GM18520 (cell line): ENCODE measurements at regions not wholly inside any gene's neighbourhood (a gene's known extent, or its start where the extent isn't known, plus 50 kb on each side); places are given as distances from the start of the nearest gene placed in this dataset.
"Not testable (repeated sequence)": the region's sequence is repeated elsewhere in the genome, so short reads cannot be mapped to it uniquely, and the experiment has no call there.

Experiments used
- ATAC-seq: cut with Tn5 transposase; IDR thresholded peaks from one replicate; pipeline ENCODE4 v1.9.1; 2021; ENCODE audit not compliant: unreplicated experiment

DNA sequence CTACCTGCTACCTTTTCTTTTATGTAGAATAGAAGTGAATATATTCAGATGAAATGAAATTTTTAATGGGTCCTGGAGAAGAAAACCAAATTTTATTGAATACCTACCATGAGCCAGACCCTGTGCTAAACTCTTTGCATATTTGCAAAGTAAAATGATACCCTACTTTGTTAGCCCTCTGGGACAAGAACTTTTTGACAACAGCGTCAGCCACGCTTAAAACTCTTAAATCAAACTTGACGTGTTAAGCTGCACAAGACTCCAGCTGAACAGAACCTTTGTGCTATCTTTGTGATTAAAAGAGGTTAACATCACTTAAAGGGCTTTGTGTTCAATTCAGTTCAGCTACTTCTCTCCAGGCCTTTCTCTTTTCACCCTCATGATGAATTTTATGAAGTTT, 316.5 kb downstream of the MEX3B start:
- no peak for ATAC-seq

- ATAC-seq = no peak
Measured at GRCh38 chr15:81728726-81729125, 317.1 kb downstream of the MEX3B start.

GRCh38 chr15:81725590-81725989, 320.2 kb downstream of the MEX3B start:
- no peak for ATAC-seq

DNA sequence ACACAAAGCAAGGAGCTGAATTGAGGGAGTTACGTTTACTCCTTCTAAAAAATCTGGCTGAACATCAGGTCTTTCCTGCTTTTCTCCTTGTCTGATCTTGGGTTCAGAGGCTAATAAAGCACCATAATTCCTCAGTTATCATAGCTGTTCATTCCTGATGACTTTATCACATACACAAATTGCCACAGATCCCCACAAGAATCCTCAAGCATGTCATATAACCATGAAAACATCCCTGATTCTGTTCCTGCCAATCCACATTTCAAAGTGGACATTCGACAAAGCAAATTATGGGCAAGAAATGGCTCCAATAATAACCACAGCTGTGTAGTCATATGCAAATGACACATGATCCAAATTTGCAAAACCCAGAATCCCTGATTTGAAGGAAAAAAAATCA, 321.3 kb downstream of the MEX3B start:
- no peak for ATAC-seq

GRCh38 chr15:81723701-81724100, 322.1 kb downstream of the MEX3B start:
- no peak for ATAC-seq

DNA sequence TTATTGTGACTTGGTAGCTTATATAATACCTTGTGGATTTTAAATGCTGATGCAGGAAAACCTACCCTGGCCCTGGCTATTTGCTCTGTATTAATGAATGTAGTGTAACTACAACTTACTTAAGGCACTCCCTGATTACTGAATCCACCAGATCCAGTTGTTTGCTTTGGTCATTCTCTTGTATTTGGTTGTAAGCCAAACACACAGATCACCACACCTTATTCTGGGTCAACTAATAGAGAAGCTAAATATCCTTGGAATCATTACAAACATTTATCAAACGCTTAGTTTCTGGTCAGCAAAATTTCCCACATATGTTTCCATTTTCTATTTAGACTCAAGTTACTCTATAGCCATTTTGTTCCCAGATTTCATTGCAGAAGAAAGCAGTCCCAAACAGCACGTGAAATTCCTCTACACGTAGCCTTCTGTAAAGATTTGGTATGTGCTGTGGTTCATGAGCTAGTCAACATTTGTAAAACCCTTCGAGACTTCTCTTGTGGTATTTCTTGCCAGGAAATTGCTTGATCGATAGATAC, 322.6 kb downstream of the MEX3B start:
- no peak for ATAC-seq

DNA sequence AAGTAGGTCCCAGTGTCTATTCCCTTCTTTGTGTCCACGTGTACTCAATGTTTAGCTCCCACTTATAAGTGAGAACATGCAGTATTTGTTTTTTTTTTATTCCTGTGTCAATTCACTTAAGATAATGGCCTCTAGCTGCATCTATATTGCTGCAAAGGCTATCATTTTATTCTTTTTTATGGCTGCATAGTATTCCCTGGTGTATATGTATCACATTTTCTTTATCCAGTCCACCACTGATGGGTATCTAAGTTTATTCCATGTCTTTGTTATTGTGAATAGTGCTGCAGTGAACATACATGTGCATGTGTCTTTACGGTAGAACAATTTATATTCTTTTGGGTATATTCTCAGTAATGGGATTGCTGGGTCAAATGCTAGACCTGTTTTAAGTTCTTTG, 329.4 kb downstream of the MEX3B start:
- ATAC-seq = not testable (repeated sequence)

- no peak for ATAC-seq
Measured at GRCh38 chr15:81710328-81710727, 335.5 kb downstream of the MEX3B start.

GRCh38 chr15:81706816-81707346, 332.9 kb upstream of the TMC3 start:
- not testable (repeated sequence) for ATAC-seq

DNA sequence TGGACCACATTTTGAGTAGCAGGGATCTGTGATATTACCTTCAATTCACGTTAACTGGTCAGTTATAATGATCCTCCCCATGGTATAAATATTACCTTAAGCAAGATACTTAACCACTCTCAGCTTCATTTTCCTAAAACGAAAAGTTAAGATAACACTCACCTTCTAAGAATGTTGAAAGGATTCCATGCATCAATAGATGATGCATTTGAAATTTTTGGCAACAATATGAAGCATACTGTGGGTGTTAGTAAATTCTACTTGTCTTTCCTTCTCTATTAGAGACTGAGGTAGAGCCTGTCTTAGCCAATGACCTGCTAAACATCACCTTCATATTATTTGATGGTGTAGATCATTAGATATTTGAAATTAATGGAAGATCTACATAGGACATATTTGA, 331.7 kb upstream of the TMC3 start:
- ATAC-seq = not testable (repeated sequence)

DNA sequence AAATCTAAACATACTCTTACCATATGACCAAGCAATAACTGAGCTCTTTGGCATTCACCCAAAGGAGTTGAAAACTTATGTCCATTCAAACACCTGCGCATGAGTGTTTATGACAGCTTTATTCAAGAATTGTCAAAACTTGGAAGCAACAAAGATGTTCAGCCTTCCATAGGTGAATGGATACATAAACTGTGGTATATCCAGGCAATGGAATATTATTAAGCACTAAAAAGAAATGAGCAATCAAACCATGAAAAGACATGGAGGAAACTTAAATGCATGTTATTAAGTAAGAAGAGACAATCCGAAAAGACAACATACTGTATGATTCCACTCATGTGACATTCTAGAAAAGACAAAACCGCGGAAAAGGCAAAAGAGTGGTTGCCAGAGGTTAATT, 312.0 kb upstream of the TMC3 start:
- no peak for ATAC-seq

DNA sequence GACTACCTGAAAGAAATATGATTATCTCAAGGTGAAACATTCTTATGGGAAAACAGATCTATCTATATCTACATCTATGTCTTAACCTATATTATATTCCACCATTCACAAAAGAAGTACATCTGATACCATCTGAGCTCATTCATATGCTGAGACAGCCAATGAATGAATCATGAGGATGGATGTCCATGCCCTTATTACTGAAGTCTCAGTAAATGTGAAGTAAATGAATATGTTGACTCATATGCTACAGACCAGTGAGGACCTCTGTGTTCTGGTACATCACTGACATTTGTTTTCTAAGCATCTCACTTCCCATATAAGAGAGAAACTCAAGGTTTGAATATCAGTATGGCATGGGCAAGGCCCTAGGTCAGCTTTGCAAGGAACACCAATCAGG, 311.2 kb upstream of the TMC3 start:
- no peak for ATAC-seq

DNA sequence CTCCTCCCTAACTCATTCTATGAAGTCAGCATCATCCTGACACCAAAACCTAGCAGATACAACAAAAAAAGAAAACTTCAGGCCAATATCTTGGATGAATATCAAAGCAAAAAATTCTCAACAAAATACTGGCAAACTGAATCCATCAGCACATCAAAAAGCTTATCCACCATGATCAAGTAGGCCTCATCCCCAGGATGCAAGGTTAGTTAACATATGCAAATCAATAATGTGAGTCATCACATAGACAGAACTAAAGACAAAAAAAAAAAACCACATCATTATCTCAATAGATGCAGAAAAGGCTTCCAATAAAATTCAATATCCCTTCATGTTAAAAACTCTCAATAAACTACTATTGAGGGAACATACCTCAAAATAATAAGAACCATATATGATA, 306.8 kb upstream of the TMC3 start:
- ATAC-seq = no peak

DNA sequence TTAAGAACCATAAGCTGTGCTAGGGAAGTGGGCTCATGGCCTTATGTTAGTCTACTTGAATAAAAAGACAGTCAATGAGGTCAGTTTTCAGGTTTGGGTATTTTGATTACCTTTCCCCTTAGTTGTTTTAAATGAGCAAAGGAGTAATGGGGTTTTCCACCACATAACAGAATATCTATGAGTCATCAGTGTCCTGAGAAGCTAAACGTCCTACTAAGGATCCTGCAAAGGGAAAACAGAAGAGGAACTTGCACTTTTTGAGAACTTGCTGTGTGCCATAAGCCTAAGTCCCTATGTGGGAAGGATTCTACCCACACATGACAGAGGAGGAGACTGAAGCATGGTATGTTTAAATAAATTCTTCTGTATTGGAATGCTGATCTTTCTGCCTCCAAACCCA, 292.8 kb upstream of the TMC3 start:
- no peak for ATAC-seq

- ATAC-seq = no peak
Measured at GRCh38 chr15:81660976-81661375, 287.0 kb upstream of the TMC3 start.

DNA sequence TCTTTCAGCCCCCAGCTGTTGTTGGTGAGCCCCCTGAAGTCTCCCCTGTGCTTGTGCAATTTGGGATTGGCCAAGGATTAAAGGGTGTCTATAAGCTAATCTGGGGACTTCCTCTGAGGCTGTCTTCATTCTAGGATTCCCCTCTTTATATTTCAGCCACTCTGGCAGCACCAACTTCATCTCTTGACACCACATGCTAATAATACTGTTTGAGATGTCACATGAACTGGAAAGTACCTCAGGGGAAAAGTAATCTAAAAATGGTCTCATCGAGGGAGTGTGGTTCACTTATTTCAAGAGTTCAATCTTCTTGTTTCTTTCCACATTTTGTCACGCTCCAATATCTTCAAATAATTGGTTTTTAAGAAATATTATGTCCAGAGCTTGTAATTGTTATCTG, 279.2 kb upstream of the TMC3 start:
- no peak for ATAC-seq

DNA sequence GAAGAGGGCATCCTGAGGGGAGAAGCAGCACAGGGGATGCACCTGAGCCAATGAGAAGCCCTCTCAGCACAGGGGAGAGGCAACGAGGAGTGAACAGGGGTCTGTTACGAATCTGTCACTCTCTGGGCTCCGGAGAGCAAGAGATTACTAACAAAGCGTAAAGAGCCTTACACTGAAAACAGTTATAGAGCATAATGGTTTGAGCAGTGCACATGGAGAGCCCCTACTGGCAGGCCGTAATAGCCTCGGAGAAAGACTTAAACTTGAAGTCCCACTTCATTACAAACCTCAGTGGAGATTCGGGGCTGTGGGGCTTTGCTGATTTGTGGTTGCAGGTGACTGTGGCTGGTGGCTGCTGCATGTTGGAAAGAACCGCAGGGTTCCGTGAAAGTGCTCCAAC, 271.5 kb upstream of the TMC3 start:
- ATAC-seq = no peak

DNA sequence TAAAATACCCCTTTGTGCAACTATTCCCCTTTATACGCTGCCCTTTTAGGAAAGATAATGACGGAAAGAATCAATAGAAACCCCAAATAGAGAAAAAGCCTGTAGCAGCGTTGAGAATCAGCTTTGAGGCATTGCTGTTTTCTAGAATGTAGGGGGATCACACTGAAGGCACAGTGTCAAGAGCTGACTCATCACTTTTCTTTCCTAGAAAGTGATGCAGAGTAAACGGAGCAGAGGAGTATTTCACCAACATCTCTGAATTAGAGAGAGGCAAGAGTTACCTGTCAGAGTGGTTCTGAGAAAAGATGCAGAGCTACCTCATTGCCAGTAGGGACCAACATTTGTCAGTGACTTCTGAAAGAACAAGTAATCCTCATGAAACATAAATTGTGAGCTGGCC, 269.8 kb upstream of the TMC3 start:
- no peak for ATAC-seq

GRCh38 chr15:81642451-81642990, 268.5 kb upstream of the TMC3 start:
- ATAC-seq = no peak

DNA sequence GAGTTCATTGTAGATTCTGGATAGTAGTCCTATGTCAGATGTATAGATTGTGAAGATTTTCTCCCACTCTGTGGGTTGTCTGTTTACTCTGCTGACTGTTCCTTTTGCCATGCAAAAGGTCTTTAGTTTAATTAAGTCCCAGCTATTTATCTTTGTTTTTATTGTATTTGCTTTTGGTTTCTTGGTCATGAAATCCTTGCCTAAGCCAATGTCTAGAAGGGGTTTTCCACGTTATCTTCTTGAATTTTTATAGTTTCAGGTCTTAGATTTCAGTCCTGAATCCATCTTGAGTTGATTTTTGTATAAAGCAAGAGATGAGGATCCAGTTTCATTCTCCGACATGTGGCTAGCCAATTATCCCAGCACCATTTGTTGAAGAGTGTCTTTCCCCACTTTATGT, 262.1 kb upstream of the TMC3 start:
- not testable (repeated sequence) for ATAC-seq

DNA sequence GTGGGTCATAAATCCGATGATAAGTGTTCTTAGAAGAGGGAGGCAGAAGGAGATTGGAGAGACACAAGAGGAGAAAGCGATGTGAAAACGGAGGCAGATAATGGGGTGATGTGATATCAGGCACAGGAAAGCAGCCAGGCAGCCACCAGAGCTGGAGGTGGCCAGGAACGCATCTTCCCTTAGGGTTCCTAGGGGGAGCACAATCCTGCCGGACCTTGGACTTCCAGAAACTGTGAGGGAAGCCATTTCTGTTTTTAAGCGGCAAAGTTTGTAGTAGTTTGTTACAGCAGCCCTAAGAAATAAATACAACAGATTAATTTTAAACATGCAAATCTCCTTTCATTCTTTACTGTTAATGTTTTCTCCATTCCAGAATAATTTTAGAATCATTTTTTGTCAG, 259.9 kb upstream of the TMC3 start:
- no peak for ATAC-seq

GRCh38 chr15:81625896-81626295, 251.9 kb upstream of the TMC3 start:
- ATAC-seq = no peak

DNA sequence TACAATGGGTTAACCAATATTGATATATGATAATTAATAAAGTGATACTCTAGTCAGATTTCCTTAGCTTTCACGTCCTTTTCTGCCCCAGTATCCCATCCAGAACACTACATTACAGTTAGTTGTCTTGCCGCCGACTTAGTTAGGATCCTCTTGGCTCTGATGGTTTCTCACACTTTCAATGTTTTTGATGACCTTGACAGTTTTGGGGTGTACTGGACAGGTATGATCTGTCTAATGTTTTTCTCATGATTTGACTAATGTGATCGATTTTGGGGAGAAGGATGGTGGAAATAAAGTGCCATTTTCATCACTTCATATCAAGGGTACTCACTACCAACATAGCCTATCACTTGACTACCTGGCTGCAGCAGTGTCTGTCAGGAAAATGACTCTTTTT, 245.0 kb upstream of the TMC3 start:
- ATAC-seq = no peak
